ENCODE measurements at regions not wholly inside any gene's neighbourhood (a gene's known extent, or its start where the extent isn't known, plus 50 kb on each side); places are given as distances from the start of the nearest gene placed in this dataset.
"Not testable (repeated sequence)": the region's sequence is repeated elsewhere in the genome, so short reads cannot be mapped to it uniquely, and the experiment has no call there.

- H2AFZ ChIP-seq (ENCODE audit: low read length); POLR2A ChIA-PET (ENCODE audit: partially characterized antibody); H2BK120ac ChIP-seq (replicated peaks; ENCODE audit: low read depth, low read length); H4K8ac ChIP-seq (ENCODE audit: extremely low read depth, insufficient read depth, low read length); H3K23ac ChIP-seq (ENCODE audit: insufficient read length); H3K4me2 ChIP-seq (ENCODE audit: insufficient read depth in 1 of 2, low read depth in 2 of 2, low read length in 2 of 2); H4K91ac ChIP-seq (replicated peaks; ENCODE audit: insufficient read length, low read length); H3K14ac ChIP-seq (ENCODE audit: insufficient read length); H3K9me3 ChIP-seq (ENCODE audit: insufficient read depth in 2 of 2, low read depth in 1 of 2, low read length in 1 of 2); CTCF ChIA-PET (ENCODE audit: partially characterized antibody); H2BK5ac ChIP-seq (ENCODE audit: low read depth, low read length); H3K36me3 ChIP-seq (ENCODE audit: control insufficient read depth in 2 of 4, insufficient read depth in 4 of 4, low read length in 3 of 4); H2AK5ac ChIP-seq (ENCODE audit: low read depth, low read length); H3K18ac ChIP-seq (ENCODE audit: extremely low read depth, low read length); DNase-seq (ENCODE audit: low read depth in 1 of 2, low spot score in 2 of 2); H3K9ac ChIP-seq (replicated peaks in 1 of 4; ENCODE audit: extremely low read depth in 1 of 4, low read depth in 3 of 4, low read length in 3 of 4); H3K4me3 ChIP-seq (ENCODE audit: extremely low read depth in 1 of 4, insufficient read depth in 2 of 4, low read depth in 3 of 4, low read length in 4 of 4); H4K5ac ChIP-seq (ENCODE audit: insufficient read length, low read depth, low read length); FAIRE-seq; H2BK15ac ChIP-seq (ENCODE audit: low read length); H4K20me1 ChIP-seq (replicated peaks in 1 of 2; ENCODE audit: control insufficient read depth in 1 of 2, insufficient read depth in 2 of 2, low read length in 2 of 2); H3K56ac ChIP-seq (replicated peaks; ENCODE audit: insufficient read length, low read depth, low read length); H3K4ac ChIP-seq (replicated peaks; ENCODE audit: insufficient read length, low read depth, low read length); H3K79me1 ChIP-seq (ENCODE audit: low read depth, low read length); H3K27ac ChIP-seq (ENCODE audit: low read depth, low read length); H3K79me2 ChIP-seq (ENCODE audit: control insufficient read depth in 1 of 2, insufficient read depth in 2 of 2, low read length in 2 of 2); H3K27me3 ChIP-seq (replicated peaks in 1 of 4; ENCODE audit: control insufficient read depth in 3 of 4, extremely low read depth in 1 of 4, insufficient read depth in 3 of 4, low read length in 3 of 4); H2BK20ac ChIP-seq (ENCODE audit: low read length); H2BK12ac ChIP-seq (ENCODE audit: low read depth, low read length); H3K23me2 ChIP-seq (ENCODE audit: low read depth, low read length): not testable (repeated sequence)
- WGBS, 2 experiments (ENCODE audit: extremely low coverage in 1 of 2, insufficient coverage in 1 of 2, insufficient read length in 1 of 2, insufficient replicate concordance in 2 of 2, low coverage in 1 of 2, low lambda C conversion rate in 2 of 2, missing lambda C conversion rate in 1 of 2), result 68% methylated on average over 4 of the region's 4 CpGs; no CpG with 5 or more reads in 1 of the 2 experiments
- peaks cover 5 to 17% (median 13%) of the 10 kb centered on the region in 4 experiments for H3K4me1 ChIP-seq (replicated peaks in 1 of 4; ENCODE audit: control insufficient read depth in 3 of 4, insufficient read depth in 4 of 4, low read length in 3 of 4)
Measured at GRCh38 chr4:38420254-38420653, 243.7 kb upstream of the KLF3 start.
